ENCODE measurements at regions not wholly inside any gene's neighbourhood (a gene's known extent, or its start where the extent isn't known, plus 50 kb on each side); places are given as distances from the start of the nearest gene placed in this dataset.

GRCh38 chr6:1558388-1558787 lies 51.3 kb upstream of the FOXC1 start:
- H3K18ac ChIP-seq (ENCODE audit: insufficient read length, low read depth, low read length): no peak overlapping the region
- Mint-ChIP-seq H3K27me3 (ENCODE audit: low read depth) (peaks cover 22% of the 10 kb centered on the region), H3K27ac (no peak overlapping the region), H3K36me3 (ENCODE audit: insufficient read depth in 1 of 3, low read depth in 3 of 3) (peaks cover 0 to 5% (median 0%) of the 10 kb centered on the region in 3 experiments; a peak in 2 of 7 replicates), H3K4me1 (peaks cover 12% of the 10 kb centered on the region in 2 experiments), H3K9me3 (peaks cover 2 to 8% of the 10 kb centered on the region in 2 experiments; a peak in 3 of 5 replicates), H3K4me3 (no peak overlapping the region)
- TF ChIP-seq CTCF (conservative IDR thresholded peaks at IDR 0.05): no peak
- H3K14ac ChIP-seq (ENCODE audit: insufficient read depth, low read length): no peak overlapping the region
- H2AK5ac ChIP-seq (ENCODE audit: insufficient read length, low read length): no peak overlapping the region
- H3K9ac ChIP-seq (ENCODE audit: extremely low read depth, insufficient read length, low read length): no peak overlapping the region
- H3K23ac ChIP-seq (ENCODE audit: insufficient read length, low read depth, low read length): no peak overlapping the region
- H3K27me3 ChIP-seq (ENCODE audit: insufficient read depth, low read length): no peaks in the 10 kb centered on the region
- DNase-seq: no peak
- no peak overlapping the region for H3K4me2 ChIP-seq (ENCODE audit: insufficient read depth, insufficient read length, low read length)
- H3K23me2 ChIP-seq (ENCODE audit: insufficient read length, low read depth, low read length, poor library complexity, severe bottlenecking): peaks cover 5% of the 10 kb centered on the region
- H2BK20ac ChIP-seq (ENCODE audit: low read depth, low read length, poor library complexity, severe bottlenecking): no peak overlapping the region
- no peak overlapping the region for H4K91ac ChIP-seq (ENCODE audit: insufficient read length, low read depth, low read length)
- no peak overlapping the region for H3T11ph ChIP-seq (ENCODE audit: low read length)
- H3K4ac ChIP-seq (ENCODE audit: low read depth, low read length): no peak overlapping the region
- H4K8ac ChIP-seq (replicated peaks; ENCODE audit: insufficient read length, low read depth, low read length): no peak overlapping the region
- no peak overlapping the region for H2BK15ac ChIP-seq (ENCODE audit: low read depth, low read length)
- H3K9me3 ChIP-seq (ENCODE audit: control insufficient read depth, low read depth, low read length): no peaks in the 10 kb centered on the region
- H3K56ac ChIP-seq (ENCODE audit: insufficient read length, low read depth, low read length): no peak overlapping the region
- H2AFZ ChIP-seq (ENCODE audit: low read length): no peak overlapping the region
- H4K5ac ChIP-seq (ENCODE audit: insufficient read length, low read depth, low read length): no peak overlapping the region
- no peaks in the 10 kb centered on the region for H4K20me1 ChIP-seq (ENCODE audit: control insufficient read depth, insufficient read depth, insufficient read length)
- no CpG with 5 or more reads among the region's 11 CpGs for WGBS (ENCODE audit: extremely low coverage, insufficient read length, low lambda C conversion rate)
- no peak overlapping the region for H3K27ac ChIP-seq (ENCODE audit: insufficient read length, low read depth, low read length)
- no peaks in the 10 kb centered on the region for H3K4me1 ChIP-seq (ENCODE audit: insufficient read depth, low read length)
- H3K79me2 ChIP-seq (ENCODE audit: insufficient read depth, low read length): 0 out of 2 replicates have a peak, but pooled peaks cover 2% of the 10 kb centered on the region
- no peak overlapping the region for H2BK120ac ChIP-seq (ENCODE audit: low read depth, low read length, poor library complexity, severe bottlenecking)
- no peak overlapping the region for H2BK5ac ChIP-seq (ENCODE audit: insufficient read length, low read length)
- H2BK12ac ChIP-seq (ENCODE audit: insufficient read length, low read depth, low read length): no peak overlapping the region
- no peaks in the 10 kb centered on the region for H3K79me1 ChIP-seq (ENCODE audit: insufficient read depth, low read depth, low read length, poor library complexity, severe bottlenecking)

Data from H9 (cell line).